Gastrocnemius medialis (tissue), 4 donors: ENCODE measurements at regions not wholly inside any gene's neighbourhood (a gene's known extent, or its start where the extent isn't known, plus 50 kb on each side); places are given as distances from the start of the nearest gene placed in this dataset.

Source experiments
- CTCF ChIP-seq, 5 experiments: fragments of 450-650 bp in 3 of 5; fragments of 200-600 bp in 2 of 5; sonication (generic) in 2 of 5; IDR thresholded peaks in 4 of 5; conservative IDR thresholded peaks in 1 of 5; 1 replicate in 4 of 5; 2 replicates in 1 of 5; pipeline ENCODE4 v1.5.1; 2016 to 2019; ENCODE audit warnings: antibody characterized with exemption in 5 of 5, mild to moderate bottlenecking in 3 of 5, moderate library complexity in 3 of 5
- POLR2A ChIP-seq, 2 donors: fragments of 450-650 bp; IDR thresholded peaks; one replicate each; pipeline ENCODE4 v1.6.1; 2017; ENCODE audit warnings: antibody characterized with exemption in 2 of 2, mild to moderate bottlenecking in 2 of 2, moderate library complexity in 2 of 2

- TF ChIP-seq CTCF (IDR thresholded peaks at IDR 0.05 in 4 of 5, conservative IDR thresholded peaks at IDR 0.05 in 1 of 5) (no peak), POLR2A (IDR thresholded peaks at IDR 0.05) (no peak)
These were observed 371.5 kb downstream of the LNPK start for GRCh38 chr2:175630280-175631244.
